Fibroblast of mammary gland (primary cell): ENCODE measurements at regions not wholly inside any gene's neighbourhood (a gene's known extent, or its start where the extent isn't known, plus 50 kb on each side); places are given as distances from the start of the nearest gene placed in this dataset.

ENCODE experiments used
- DNase-seq: peaks from one replicate; pipeline ENCODE4 v3.0.0-alpha.2; 2010; ENCODE audit warnings: low read depth
- H3K4me3 ChIP-seq: 2 replicates; pipeline ENCODE4 v1.5.1; 2011; ENCODE audit warnings: low read depth, mild to moderate bottlenecking, low read length, moderate library complexity; ENCODE audit not compliant: control insufficient read depth
- TF ChIP-seq, protein P1 (sequence below): conservative IDR thresholded peaks from 2 replicates; pipeline ENCODE4 v1.5.1; 2011; ENCODE audit warnings: low read depth, low read length, inconsistent platforms; ENCODE audit not compliant: control insufficient read depth, insufficient read depth

- no peak for DNase-seq
- no peak overlapping the region for H3K4me3 ChIP-seq
Measured at GRCh38 chr3:106403371-106404145, 534.7 kb upstream of the CBLB start.

DNA sequence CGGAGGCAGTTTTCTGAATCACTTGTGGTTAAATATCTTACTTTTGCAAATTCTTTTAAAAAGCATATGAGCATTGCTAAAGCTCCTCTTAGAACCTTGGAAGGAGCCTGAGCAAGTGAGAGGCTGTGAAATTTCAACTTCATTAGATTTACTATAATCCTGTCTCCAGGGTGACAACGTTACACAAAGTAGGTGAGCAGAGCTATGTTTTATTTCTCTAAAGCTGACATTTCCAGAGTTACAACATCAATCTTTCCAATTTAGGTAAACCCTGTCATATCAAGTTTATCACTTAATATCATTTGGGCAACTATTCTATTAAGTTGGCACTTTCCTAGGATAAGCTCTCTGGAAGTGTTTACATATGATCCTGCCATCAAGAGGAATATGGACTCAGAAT is 544.9 kb upstream of the CBLB start:
- TF ChIP-seq, protein P1, sequence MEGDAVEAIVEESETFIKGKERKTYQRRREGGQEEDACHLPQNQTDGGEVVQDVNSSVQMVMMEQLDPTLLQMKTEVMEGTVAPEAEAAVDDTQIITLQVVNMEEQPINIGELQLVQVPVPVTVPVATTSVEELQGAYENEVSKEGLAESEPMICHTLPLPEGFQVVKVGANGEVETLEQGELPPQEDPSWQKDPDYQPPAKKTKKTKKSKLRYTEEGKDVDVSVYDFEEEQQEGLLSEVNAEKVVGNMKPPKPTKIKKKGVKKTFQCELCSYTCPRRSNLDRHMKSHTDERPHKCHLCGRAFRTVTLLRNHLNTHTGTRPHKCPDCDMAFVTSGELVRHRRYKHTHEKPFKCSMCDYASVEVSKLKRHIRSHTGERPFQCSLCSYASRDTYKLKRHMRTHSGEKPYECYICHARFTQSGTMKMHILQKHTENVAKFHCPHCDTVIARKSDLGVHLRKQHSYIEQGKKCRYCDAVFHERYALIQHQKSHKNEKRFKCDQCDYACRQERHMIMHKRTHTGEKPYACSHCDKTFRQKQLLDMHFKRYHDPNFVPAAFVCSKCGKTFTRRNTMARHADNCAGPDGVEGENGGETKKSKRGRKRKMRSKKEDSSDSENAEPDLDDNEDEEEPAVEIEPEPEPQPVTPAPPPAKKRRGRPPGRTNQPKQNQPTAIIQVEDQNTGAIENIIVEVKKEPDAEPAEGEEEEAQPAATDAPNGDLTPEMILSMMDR: no peak
- no peak for DNase-seq
- no peak overlapping the region for H3K4me3 ChIP-seq

More at GRCh38 chr3:106403371-106404145, 534.7 kb upstream of the CBLB start:
- TF ChIP-seq, protein P1: no peak

DNA sequence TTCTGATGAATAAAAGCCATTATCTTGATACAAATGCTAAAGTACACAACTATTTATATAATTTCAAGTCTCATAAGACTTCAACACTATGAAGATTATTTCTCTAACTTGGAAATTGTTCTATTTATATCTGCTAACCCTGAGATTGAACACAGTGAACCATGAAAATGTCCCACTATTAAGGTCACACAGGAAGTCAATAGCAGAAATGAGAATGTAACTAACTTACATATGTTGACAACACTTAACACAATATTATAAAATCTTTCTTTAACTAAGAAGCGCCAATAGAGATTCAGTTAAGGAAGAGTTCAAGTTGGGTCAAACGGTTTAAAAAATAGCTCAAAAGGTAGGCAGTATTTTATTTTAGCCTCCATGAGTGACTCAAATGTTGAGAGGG is 551.8 kb upstream of the CBLB start:
- TF ChIP-seq, protein P1: no peak
- no peak overlapping the region for H3K4me3 ChIP-seq
- no peak for DNase-seq

DNA sequence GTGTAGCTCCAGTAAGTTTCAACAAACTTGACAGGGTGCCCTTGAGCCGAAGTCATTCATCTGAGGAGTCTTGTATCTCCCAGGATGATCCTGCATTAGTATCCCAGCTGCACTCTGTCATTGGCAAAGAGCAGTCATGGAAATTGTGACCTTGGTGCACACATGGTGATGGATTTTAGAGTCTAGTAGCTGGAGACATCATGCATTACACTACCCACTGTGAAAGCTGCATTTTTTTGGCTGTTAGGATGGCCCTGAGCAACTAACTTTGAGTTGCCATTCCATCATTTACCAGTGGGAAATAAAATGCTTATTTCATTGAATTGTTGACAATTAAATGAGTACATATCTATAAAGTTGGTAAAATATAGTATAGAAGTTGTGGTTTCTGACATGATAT is 552.6 kb upstream of the CBLB start:
- H3K4me3 ChIP-seq: no peak overlapping the region
- TF ChIP-seq, protein P1: no peak
- DNase-seq: no peak

DNA sequence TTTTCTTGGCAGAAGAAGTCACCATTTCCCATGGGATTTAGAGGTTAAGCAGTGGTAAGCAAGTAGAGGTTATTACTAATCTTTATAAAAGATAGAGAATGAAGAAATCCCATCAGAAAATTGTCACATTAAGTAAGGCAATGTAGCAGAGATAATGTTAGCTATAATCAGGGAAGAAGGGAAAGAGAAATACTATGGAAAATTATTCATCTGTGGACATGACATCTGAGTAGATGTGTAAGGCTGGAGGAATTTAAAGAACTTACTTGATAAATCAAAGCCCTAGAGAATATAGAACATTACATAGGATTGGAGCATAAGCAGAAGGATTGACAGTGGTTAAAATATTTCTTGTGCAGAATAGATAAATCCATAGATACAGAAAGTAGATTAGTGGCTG is 553.1 kb upstream of the CBLB start:
- TF ChIP-seq, protein P1: no peak
- H3K4me3 ChIP-seq: no peak overlapping the region
- DNase-seq: peak; percentile 45

- H3K4me3 ChIP-seq: no peak overlapping the region
- DNase-seq: peak; percentile 28
- TF ChIP-seq, protein P1: no peak
Measured at GRCh38 chr3:106423321-106424225, 554.8 kb upstream of the CBLB start.
